NCI-H774 (cell line): ENCODE measurements at regions not wholly inside any gene's neighbourhood (a gene's known extent, or its start where the extent isn't known, plus 50 kb on each side); places are given as distances from the start of the nearest gene placed in this dataset.

Experiments used
- DNase-seq: peaks from one replicate; lab custom pipeline; 2025; lab: John Stamatoyannopoulos, UW

DNA sequence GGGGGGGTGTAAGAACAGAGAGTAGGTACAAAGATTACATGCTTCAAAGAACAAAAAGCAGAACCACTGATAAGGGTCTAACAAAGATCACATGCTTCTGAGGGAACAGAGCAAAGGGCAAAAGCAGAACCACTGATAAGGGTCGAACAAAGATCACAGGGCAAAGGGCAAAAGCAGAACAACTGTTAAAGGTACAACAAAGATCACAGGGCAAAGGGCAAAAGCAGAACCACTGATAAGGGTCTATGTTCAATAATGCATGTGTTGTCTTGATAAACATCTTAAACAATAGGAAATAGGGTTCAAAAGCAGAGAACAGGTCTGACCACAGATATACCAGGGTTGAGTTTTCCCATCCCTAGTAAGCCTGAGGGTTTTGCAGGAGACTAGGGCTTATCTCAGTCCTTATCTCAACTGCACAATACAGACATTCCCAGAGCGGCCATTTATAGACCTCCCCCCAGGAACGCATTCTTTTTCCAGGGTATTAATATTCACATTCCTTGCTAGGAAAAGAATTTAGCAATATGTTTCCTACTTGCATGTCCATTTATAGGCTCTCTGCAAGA lies 81.9 kb upstream of the PGR start:
- no peak for DNase-seq

DNA sequence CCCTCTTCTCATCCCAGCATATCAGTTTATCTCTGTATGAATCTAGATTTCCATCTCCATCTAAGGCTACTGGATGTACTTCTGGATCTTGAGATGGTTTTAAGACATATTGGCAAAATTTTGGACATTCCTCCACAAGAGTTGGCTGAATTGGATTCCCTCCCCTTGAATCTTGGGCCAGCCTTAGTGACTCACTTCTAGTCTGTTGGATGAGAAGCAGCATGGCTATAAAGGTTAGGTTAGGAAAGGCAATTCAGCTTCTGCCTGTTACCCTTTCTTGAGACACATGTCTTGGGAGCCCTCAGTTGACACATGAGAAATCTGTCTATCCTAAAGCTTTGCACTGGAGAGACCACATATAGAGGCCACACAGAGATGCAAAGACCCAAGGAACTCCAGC lies 73.0 kb upstream of the PGR start:
- no peak for DNase-seq

DNA sequence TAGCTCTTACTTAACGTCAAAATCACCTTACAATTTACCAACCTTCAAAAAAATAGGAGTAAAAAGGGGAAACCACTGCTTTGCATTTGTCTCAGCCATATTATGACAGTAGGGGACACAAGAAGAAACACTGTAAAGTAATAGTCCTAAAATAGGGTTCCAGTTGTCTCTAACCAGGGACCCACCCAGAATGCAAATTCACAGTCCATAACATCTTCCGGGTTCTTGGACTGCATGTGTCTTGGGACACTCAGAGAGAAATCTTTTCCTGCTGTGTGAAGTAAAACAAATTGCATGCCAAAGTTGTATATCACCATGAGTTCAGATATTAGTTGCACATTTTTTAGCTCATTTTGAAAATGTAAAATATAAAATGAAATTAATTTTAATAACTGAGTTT lies 69.8 kb upstream of the PGR start:
- no peak for DNase-seq

DNA sequence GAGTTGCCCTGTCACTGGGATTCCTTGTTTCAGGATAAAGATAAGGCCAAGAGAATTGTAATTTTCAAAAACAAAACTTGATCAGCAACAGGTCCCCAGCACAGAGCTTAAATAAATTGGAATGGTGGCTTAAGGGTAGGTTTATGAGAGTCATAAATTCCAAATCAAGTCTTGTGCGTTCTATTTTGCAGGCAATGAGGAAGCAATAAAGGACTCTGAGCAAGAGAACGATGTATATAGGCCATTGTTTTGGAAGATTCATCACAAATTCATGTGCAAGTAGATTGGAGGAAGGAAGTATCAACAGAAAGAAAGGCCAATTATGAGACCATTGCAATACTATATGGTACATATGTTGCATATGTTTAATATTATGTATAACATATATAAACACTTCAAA lies 65.7 kb upstream of the PGR start:
- no peak for DNase-seq

DNA sequence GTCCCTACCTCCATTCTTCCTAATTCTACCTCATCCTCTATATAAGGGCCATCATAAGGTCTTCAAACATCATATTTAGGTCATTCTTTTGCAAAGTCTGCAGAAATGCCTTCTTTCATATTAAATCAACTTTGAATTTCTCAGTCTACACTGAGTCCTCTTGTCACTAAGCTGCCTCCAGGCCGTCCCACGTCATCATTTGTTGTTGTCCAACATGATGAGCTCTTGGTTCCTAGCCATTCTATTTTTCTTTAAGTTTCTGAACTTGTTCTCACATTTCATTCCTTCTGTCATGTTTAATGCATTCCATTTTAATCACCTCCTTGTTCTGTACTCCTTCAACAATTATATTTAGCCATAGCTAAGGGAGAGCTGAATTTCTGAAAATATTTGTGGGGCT lies 59.2 kb upstream of the PGR start:
- no peak for DNase-seq

DNA sequence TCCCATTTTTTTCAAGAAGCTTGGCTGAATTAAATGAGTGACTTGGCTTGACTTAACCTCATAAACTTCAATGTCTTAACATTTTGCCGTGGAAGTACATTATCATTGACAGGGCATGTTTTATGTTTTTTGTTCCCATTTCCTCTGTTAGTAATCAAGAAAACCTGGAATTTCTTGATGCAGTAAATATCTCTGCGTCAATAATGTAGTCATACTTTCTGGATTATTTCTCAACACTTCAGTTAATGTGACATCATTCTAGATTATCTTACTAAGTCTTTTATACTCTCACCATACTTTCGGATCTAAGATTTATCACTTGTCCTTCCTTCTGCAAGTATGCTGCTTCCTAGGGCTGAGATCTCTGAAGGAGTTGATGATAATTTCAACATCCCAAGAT lies 58.6 kb upstream of the PGR start:
- DNase-seq: no peak

DNA sequence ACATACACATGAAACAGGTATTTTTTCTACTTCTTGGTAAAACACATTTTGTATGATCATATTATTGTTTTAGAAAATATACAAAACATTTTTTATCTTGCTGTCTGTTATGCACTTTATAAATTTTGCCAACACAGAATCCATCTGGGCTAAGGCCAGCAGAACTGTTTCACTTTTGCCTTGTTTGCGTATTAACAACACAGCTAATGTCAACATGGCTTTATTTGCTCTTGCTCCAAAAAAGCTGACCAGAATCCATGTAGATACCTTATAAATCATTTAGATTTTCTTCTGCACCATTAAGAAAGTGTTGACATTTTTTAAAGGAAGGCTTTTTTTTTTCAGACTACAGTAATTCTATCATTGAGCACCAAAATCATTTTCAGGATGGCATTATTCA lies 58.1 kb upstream of the PGR start:
- peak; percentile 70 for DNase-seq

DNA sequence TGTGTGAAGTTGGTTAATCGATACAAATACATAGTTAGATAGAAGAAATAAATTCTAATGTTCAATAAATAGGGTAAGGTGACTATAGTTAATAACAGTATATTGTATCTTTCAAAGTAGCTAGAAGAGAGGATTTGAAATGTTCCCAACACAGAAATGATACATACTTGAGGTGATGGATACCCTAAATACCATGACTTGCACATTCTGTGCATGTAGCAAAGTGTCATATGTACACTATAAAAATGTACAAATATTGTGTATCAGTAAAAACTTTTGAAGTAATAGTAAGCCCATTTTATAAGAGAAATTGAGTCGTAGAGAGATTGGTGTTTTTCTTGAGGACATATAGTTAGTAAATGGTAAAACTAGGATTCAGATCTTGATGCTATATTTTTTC lies 56.4 kb upstream of the PGR start:
- DNase-seq: no peak

DNA sequence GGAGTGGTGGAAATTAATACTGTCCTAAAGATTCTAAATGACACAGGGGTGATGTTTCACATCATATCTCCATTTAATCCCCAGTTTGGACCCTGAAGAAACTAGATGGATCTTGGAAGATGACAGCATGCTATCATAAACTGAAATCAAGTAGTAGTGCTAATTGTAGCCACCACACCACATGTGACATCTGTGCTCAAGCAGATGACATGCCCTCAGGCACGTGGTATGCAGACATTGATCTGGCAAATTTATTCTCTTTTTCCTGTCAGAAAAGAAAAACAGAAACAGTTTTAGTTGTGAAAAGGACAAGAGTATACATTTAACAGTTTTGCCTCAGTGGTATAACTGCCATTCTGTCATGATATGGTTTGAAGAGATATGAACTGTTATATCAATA lies 52.9 kb upstream of the PGR start:
- DNase-seq: no peak

DNA sequence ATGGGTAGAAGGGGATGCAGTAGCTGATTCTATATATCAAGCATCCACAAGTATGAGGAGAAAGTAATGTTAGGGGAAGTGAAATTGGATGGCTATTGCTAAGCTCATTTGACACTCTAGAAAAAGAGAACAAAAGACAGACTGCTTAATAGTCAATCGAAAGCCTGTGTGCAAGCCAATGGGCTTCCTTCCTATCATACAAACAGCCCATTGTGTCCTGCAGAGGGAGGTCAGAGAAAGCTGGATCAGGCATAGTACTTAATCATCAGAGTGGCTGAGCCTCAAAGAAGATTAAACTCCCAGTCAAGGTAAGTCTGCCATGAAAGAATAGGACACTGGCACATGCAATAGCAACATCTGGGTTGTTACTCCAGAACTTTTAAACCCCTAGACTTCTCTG lies 50.9 kb upstream of the PGR start:
- no peak for DNase-seq
